Mesenchymal stem cell (in vitro differentiated cells and primary cell): ENCODE measurements at regions not wholly inside any gene's neighbourhood (a gene's known extent, or its start where the extent isn't known, plus 50 kb on each side); places are given as distances from the start of the nearest gene placed in this dataset.
"Not testable (repeated sequence)": the region's sequence is repeated elsewhere in the genome, so short reads cannot be mapped to it uniquely, and the experiment has no call there.

Source experiments
- DNase-seq: peaks from one replicate; pipeline ENCODE4 v3.0.0-alpha.2; 2013
- H2AFZ ChIP-seq: one replicate; pipeline ENCODE4 v1.6.1; 2013; ENCODE audit warnings: low read depth, mild to moderate bottlenecking, control low read depth, inconsistent platforms, low read length, moderate library complexity
- H2AK5ac ChIP-seq: 2 replicates; pipeline ENCODE4 v1.6.1; 2013; ENCODE audit warnings: low read length, moderate library complexity, mild to moderate bottlenecking, inconsistent platforms; ENCODE audit not compliant: severe bottlenecking
- H2BK120ac ChIP-seq: one replicate; pipeline ENCODE4 v1.6.1; 2013; ENCODE audit warnings: low read depth, mild to moderate bottlenecking, inconsistent platforms, low read length, moderate library complexity
- H2BK12ac ChIP-seq, 2 experiments: one replicate each; pipeline ENCODE4 v1.6.1; 2013; ENCODE audit warnings: inconsistent platforms in 2 of 2, low read length in 2 of 2, mild to moderate bottlenecking in 2 of 2, moderate library complexity in 2 of 2, control low read depth in 1 of 2
- H2BK15ac ChIP-seq: one replicate; pipeline ENCODE4 v1.6.1; 2013; ENCODE audit warnings: mild to moderate bottlenecking, low read depth, inconsistent platforms; ENCODE audit not compliant: poor library complexity, severe bottlenecking
- H2BK5ac ChIP-seq: 2 replicates; pipeline ENCODE4 v1.6.1; 2013; ENCODE audit warnings: low read depth, mild to moderate bottlenecking, low read length, control low read depth, inconsistent platforms; ENCODE audit not compliant: poor library complexity, severe bottlenecking
- H3K14ac ChIP-seq, 2 experiments: one replicate each; pipeline ENCODE4 v1.6.1; 2013; ENCODE audit warnings: inconsistent platforms in 2 of 2, low read length in 2 of 2, control low read depth in 1 of 2, mild to moderate bottlenecking in 1 of 2, moderate library complexity in 1 of 2
- H3K18ac ChIP-seq, 2 experiments: one replicate each; pipeline ENCODE4 v1.6.1; 2013; ENCODE audit warnings: inconsistent platforms in 2 of 2, low read length in 2 of 2, control low read depth in 1 of 2, low read depth in 1 of 2, mild to moderate bottlenecking in 1 of 2
- H3K23ac ChIP-seq, 2 experiments: one replicate each; pipeline ENCODE4 v1.6.1; 2013; ENCODE audit warnings: inconsistent platforms in 2 of 2, low read length in 2 of 2, mild to moderate bottlenecking in 2 of 2, moderate library complexity in 2 of 2, control low read depth in 1 of 2
- H3K27ac ChIP-seq: 2 replicates; pipeline ENCODE4 v1.5.1; 2013; ENCODE audit warnings: mild to moderate bottlenecking, moderate library complexity, low read length, control low read depth, inconsistent platforms; ENCODE audit not compliant: poor library complexity, severe bottlenecking
- H3K27me3 ChIP-seq, 2 experiments: 2 replicates each; pipeline versions ENCODE4 v1.6.1 to v1.7.0; 2013; ENCODE audit warnings: low read length in 2 of 2, mild to moderate bottlenecking in 2 of 2, moderate library complexity in 2 of 2, control low read depth in 1 of 2, inconsistent platforms in 1 of 2; ENCODE audit not compliant: control insufficient read depth in 1 of 2, insufficient read depth in 1 of 2
- H3K36me3 ChIP-seq, 2 experiments: 2 replicates each; pipeline versions ENCODE4 v1.6.1 to v1.7.0; 2013; ENCODE audit warnings: low read length in 2 of 2, control low read depth in 1 of 2, inconsistent platforms in 1 of 2, low read depth in 1 of 2, mild to moderate bottlenecking in 1 of 2; ENCODE audit not compliant: insufficient read depth in 2 of 2, control insufficient read depth in 1 of 2
- H3K4ac ChIP-seq, 2 experiments: one replicate each; pipeline ENCODE4 v1.6.1; 2013; ENCODE audit warnings: inconsistent platforms in 2 of 2, low read length in 2 of 2, mild to moderate bottlenecking in 2 of 2, moderate library complexity in 2 of 2, control low read depth in 1 of 2, low read depth in 1 of 2
- H3K4me1 ChIP-seq: 2 replicates; pipeline ENCODE4 v1.6.1; 2013; ENCODE audit warnings: low read depth, low read length, control low read depth; ENCODE audit not compliant: control insufficient read depth, insufficient read depth
- H3K4me2 ChIP-seq: 2 replicates; pipeline ENCODE4 v1.6.1; 2013; ENCODE audit warnings: low read length, mild to moderate bottlenecking, inconsistent platforms; ENCODE audit not compliant: poor library complexity, severe bottlenecking
- H3K4me3 ChIP-seq, 2 experiments: 2 replicates each; pipeline versions ENCODE4 v1.5.1 to v1.7.0; 2013; ENCODE audit warnings: low read length in 2 of 2, mild to moderate bottlenecking in 2 of 2, control low read depth in 1 of 2, low read depth in 1 of 2; ENCODE audit not compliant: insufficient read depth in 1 of 2
- H3K79me1 ChIP-seq: replicated peaks from 2 replicates; pipeline ENCODE4 v1.6.1; 2013; ENCODE audit warnings: mild to moderate bottlenecking, control low read depth, low read length, inconsistent platforms; ENCODE audit not compliant: poor library complexity, severe bottlenecking
- H3K9ac ChIP-seq: 2 replicates; pipeline ENCODE4 v1.7.0; 2013; ENCODE audit warnings: mild to moderate bottlenecking, low read length, moderate library complexity
- H3K9me3 ChIP-seq: 2 replicates; pipeline ENCODE4 v1.7.0; 2013; ENCODE audit warnings: mild to moderate bottlenecking, low read length; ENCODE audit not compliant: control insufficient read depth
- H4K8ac ChIP-seq: one replicate; pipeline ENCODE4 v1.6.1; 2013; ENCODE audit warnings: inconsistent platforms, mild to moderate bottlenecking, low read length, moderate library complexity
- H4K91ac ChIP-seq: one replicate; pipeline ENCODE4 v1.6.1; 2013; ENCODE audit warnings: mild to moderate bottlenecking, low read length, inconsistent platforms
- WGBS: methylation state at CpG from one replicate; pipeline ENCODE4 v1.1.7; 2013; ENCODE audit warnings: mixed read lengths; 5-methylcytosine and 5-hydroxymethylcytosine counted together

DNA sequence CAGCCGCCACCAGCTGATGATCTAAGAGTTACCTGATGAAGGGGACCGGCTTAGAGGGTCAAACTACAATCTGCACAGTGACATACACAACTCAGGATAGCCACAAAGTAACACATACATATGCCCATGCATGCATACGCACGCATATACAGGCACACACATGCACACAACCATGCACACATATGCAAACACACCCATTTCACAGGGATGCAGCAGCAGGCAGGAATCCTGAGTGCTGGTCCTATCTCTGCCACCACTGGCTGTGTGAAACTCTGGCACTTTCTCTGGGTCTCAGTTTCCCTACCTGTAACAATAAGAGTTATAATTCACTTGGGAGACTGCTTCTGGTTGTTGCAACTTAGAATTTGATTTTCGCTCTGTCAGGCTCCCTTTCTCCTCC lies 520.2 kb downstream of the PTPRU start:
- no peak overlapping the region for H2BK5ac ChIP-seq
- H3K27me3 ChIP-seq, result peaks cover 27 to 56% of the 10 kb centered on the region in 2 experiments
- no peaks in the 10 kb centered on the region for H3K36me3 ChIP-seq
- H3K9ac ChIP-seq, result no peak overlapping the region
- no peak overlapping the region for H3K4me3 ChIP-seq
- H3K27ac ChIP-seq, result no peak overlapping the region
- no peak overlapping the region for H4K8ac ChIP-seq
- H2BK120ac ChIP-seq, result no peak overlapping the region
- H3K4me1 ChIP-seq, result peaks cover 21% of the 10 kb centered on the region
- no peak for DNase-seq
- no peak overlapping the region for H2AFZ ChIP-seq
- no peak overlapping the region for H2AK5ac ChIP-seq
- H3K9me3 ChIP-seq, result no peaks in the 10 kb centered on the region
- no peak overlapping the region for H2BK12ac ChIP-seq
- no peak overlapping the region for H3K4me2 ChIP-seq
- 78% methylated on average over 4 of the region's 5 CpGs for WGBS
- no peak overlapping the region for H2BK15ac ChIP-seq
- no peak overlapping the region for H3K14ac ChIP-seq
- H4K91ac ChIP-seq, result no peak overlapping the region
- H3K4ac ChIP-seq, result no peak overlapping the region
- no peak overlapping the region for H3K23ac ChIP-seq
- no peaks in the 10 kb centered on the region for H3K79me1 ChIP-seq
- H3K18ac ChIP-seq, result no peak overlapping the region

- Histone ChIP-seq H2AFZ (no peak overlapping the region), H4K8ac (no peak overlapping the region), H2AK5ac (no peak overlapping the region), H3K18ac (no peak overlapping the region), H3K9ac (no peak overlapping the region), H4K91ac (no peak overlapping the region), H3K36me3 (no peaks in the 10 kb centered on the region), H3K23ac (no peak overlapping the region), H3K14ac (no peak overlapping the region), H2BK12ac (no peak overlapping the region), H2BK15ac (no peak overlapping the region), H3K4me1 (peaks cover 21% of the 10 kb centered on the region), H2BK120ac (no peak overlapping the region), H3K27me3 (peaks cover 25 to 53% of the 10 kb centered on the region in 2 experiments), H2BK5ac (no peak overlapping the region), H3K4ac (no peak overlapping the region), H3K4me3 (no peak overlapping the region), H3K4me2 (no peak overlapping the region), H3K9me3 (no peaks in the 10 kb centered on the region), H3K27ac (no peak overlapping the region), H3K79me1 (no peaks in the 10 kb centered on the region)
- 70% methylated on average over 2 of the region's 5 CpGs for WGBS
- DNase-seq, result no peak
Observed at GRCh38 chr1:29756085-29756484, 519.8 kb downstream of the PTPRU start.

- not testable (repeated sequence) for H3K27ac ChIP-seq, DNase-seq
- WGBS, result 56% methylated on average over 6 of the region's 6 CpGs
Observed at GRCh38 chr1:29755412-29756015, 519.2 kb downstream of the PTPRU start.

DNA sequence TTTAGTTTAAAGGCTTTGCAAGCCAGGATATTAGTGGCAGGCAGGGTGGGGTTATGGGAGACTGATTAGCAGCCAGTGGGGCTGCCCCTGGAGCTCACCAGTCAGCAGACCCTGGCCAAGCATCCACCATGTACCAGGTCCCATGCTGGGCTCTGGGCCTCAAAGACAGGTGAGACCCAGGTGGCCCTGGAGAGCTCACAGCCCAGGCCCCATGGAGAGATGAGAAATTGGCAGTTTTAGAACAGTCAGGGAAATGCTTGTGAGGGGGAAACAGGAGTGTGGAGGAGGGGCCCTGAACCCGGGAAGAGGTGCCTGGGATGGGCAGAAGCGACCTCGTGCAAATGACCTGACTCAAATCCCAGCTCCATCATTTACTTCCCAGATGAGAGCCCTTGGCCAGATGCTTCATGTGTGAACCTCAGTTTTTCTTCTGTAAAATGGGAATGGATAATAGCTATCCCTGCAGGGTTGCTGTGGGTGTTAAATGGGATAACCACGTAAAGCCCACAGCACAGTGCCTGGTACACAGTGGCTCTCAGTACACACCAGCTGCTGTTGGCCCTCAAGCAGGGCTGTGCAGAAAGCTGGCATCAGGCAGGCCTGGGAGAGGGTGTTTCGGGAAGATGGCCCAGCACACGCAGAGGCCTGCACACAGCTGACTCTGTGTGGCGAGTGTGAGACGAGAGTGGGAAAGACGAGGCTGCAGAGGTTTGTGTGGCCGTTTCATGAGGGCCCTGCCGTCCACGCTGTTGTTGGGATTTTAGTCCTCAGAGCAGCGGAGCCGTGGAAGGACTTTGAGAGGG lies 518.5 kb downstream of the PTPRU start:
- WGBS, result 75% methylated on average over 13 of the region's 14 CpGs
- no peak overlapping the region for H3K27ac ChIP-seq

More at GRCh38 chr1:29755412-29756015, 519.2 kb downstream of the PTPRU start:
- H3K4ac ChIP-seq, H3K9ac ChIP-seq, H3K36me3 ChIP-seq, H4K8ac ChIP-seq, H3K4me3 ChIP-seq, H4K91ac ChIP-seq, H2BK15ac ChIP-seq, H3K14ac ChIP-seq, H3K18ac ChIP-seq, H2AFZ ChIP-seq, H2AK5ac ChIP-seq, H3K9me3 ChIP-seq, H2BK12ac ChIP-seq, H2BK120ac ChIP-seq, H3K23ac ChIP-seq, H3K79me1 ChIP-seq, H3K4me2 ChIP-seq, H2BK5ac ChIP-seq: not testable (repeated sequence)
- Histone ChIP-seq H3K27me3 (peaks cover 25 to 48% of the 10 kb centered on the region in 2 experiments), H3K4me1 (peaks cover 21% of the 10 kb centered on the region)

More for the DNA sequence above, 518.5 kb downstream of the PTPRU start:
- Histone ChIP-seq H3K9ac (no peak overlapping the region), H4K91ac (no peak overlapping the region), H3K36me3 (no peaks in the 10 kb centered on the region), H3K23ac (no peak overlapping the region), H3K9me3 (no peaks in the 10 kb centered on the region), H2AFZ (no peak overlapping the region), H2BK120ac (no peak overlapping the region), H2AK5ac (no peak overlapping the region), H3K4me1 (peaks cover 21% of the 10 kb centered on the region), H3K14ac (no peak overlapping the region), H2BK15ac (no peak overlapping the region), H3K27me3 (peaks cover 25 to 52% of the 10 kb centered on the region in 2 experiments), H3K79me1 (no peaks in the 10 kb centered on the region), H2BK12ac (no peak overlapping the region), H2BK5ac (no peak overlapping the region), H3K4me2 (no peak overlapping the region), H3K18ac (no peak overlapping the region), H4K8ac (no peak overlapping the region), H3K4me3 (no peak overlapping the region), H3K4ac (no peak overlapping the region)
- DNase-seq, result no peak
